C4-2B (cell line): ENCODE measurements at regions not wholly inside any gene's neighbourhood (a gene's known extent, or its start where the extent isn't known, plus 50 kb on each side); places are given as distances from the start of the nearest gene placed in this dataset.

Experiments used
- CTCF ChIP-seq: fragments of 450-650 bp; conservative IDR thresholded peaks from 2 replicates; pipeline ENCODE4 v1.5.1; 2017; ENCODE audit warnings: mild to moderate bottlenecking
- ZFX ChIP-seq: fragments of 450-650 bp; IDR thresholded peaks from 2 replicates; pipeline ENCODE4 v1.6.1; 2017

DNA sequence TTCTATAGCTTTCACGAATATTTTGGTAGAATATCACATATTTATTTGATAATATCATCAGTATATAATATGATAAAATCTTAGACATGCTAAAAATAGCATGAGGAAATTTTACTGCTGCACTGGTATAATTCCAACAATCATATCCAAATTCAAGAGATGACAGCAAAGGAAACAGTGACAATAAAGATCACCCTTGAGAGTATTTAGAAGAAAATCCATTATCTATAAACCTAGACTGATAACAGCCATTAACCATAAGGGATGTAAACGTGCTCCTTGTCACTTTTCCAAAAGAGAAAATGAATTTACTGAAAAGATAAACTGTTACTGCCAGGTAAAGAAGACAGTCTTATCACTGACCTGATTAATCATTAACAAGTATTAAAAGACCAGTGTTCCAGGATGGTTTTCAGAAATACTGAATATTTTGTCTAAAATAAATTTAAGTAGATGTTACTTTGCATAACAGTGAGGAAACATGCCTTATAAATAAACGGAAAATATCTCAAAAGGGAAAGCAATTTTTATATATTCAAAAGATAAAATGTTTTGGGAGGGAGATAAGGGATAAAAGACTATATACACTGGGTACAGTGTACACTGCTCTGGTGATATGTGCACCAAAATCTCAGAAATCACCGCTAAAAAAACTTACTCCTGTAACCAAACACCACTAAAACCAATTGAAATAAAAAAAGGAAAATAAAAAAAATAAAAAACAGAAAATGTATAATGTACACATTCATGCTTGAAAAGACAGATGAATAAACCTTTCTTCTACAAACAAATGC is 1704.7 kb downstream of the HACE1 start:
- no peak for TF ChIP-seq CTCF
- no peak for TF ChIP-seq ZFX
